Neural progenitor cell (in vitro differentiated cells): ENCODE measurements at regions not wholly inside any gene's neighbourhood (a gene's known extent, or its start where the extent isn't known, plus 50 kb on each side); places are given as distances from the start of the nearest gene placed in this dataset.

Experiments
- CTCF ChIP-seq: fragments of 200-600 bp; sonication (generic); IDR thresholded peaks from 2 replicates; pipeline ENCODE4 v1.5.1; 2017; ENCODE audit warnings: antibody characterized with exemption, mild to moderate bottlenecking
- EZH2 ChIP-seq: fragments of 200-600 bp; sonication (generic); IDR thresholded peaks from 2 replicates; pipeline ENCODE4 v1.6.1; 2017; ENCODE audit warnings: antibody characterized with exemption, mild to moderate bottlenecking, moderate library complexity
- EZH2phosphoT487 ChIP-seq: fragments of 200-600 bp; sonication (generic); IDR thresholded peaks from 2 replicates; pipeline ENCODE4 v1.6.1; 2017; ENCODE audit warnings: antibody characterized with exemption

DNA sequence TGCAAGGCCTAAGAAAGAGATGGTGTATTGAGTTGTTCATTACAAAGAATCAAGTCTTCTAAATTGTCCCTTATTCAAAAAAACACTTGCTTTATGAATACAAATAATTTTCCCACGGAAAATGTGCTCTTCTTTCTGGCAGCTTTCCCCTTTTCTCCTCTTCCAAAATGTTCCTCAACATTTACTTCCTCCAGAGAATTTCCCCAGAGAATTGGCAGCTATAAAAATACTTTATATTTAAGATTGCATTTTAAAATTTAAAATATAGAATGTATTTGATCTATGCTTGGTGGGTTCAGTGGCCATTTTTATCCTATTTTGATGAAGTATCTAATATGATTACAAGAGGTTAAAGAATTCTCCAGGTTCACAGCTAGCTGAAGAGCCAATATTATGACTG lies 521.0 kb downstream of the IQCM start:
- TF ChIP-seq CTCF (no peak), EZH2 (no peak), EZH2phosphoT487 (no peak)
